HepG2 (cell line): ENCODE measurements at regions not wholly inside any gene's neighbourhood (a gene's known extent, or its start where the extent isn't known, plus 50 kb on each side); places are given as distances from the start of the nearest gene placed in this dataset.
A peak's percentile ranks its signal among the peaks of the same experiment; 100 is the strongest.

Experiments used
- ATAC-seq: fragments of 200-7000 bp; cut with Tn5 transposase; 3 replicates; pipeline ENCODE4 v1.9.1; 2020; ENCODE audit warnings: mild to moderate bottlenecking, moderate library complexity
- BruUV-seq: library from RNA; stranded (reverse); fragments of 400-500 nt; replicated peaks from 2 replicates; lab custom pipeline; 2021; lab: Mats Ljungman, UMichigan
- CTCF ChIA-PET: fragments of 300-600 bp; formaldehyde crosslinking; extraction: SDS; loops from one replicate; lab custom pipeline; 2021; ENCODE audit warnings: low total read pairs, inconsistent platforms, low intra/inter-chr PET ratio; lab: Yijun Ruan, JAX
- POLR2A ChIA-PET: fragments of 350-600 bp; sonication (Branson Sonifier 250); formaldehyde crosslinking; loops from one replicate; lab custom pipeline; 2020; ENCODE audit warnings: antibody characterized with exemption, inconsistent platforms; lab: Yijun Ruan, JAX
- DNase-seq: peaks from one replicate; pipeline ENCODE4 v3.0.0-alpha.2; 2015; ENCODE audit warnings: low spot score
- FAIRE-seq: peaks from 3 replicates; lab custom pipeline; 2011; peaks lifted over from hg19 to GRCh38; lab: Jason Lieb, UNC
- H2AFZ ChIP-seq: one replicate; pipeline ENCODE4 v1.6.1; 2011; ENCODE audit warnings: low read length, inconsistent platforms
- H3K27ac ChIP-seq: fragments of 300-600 bp; 3 replicates; pipeline ENCODE4 v1.8.0; 2011; ENCODE audit warnings: mixed run types, mild to moderate bottlenecking, mixed read lengths, low read length, inconsistent platforms; ENCODE audit not compliant: insufficient read depth; ENCODE audit errors: extremely low read length
- H3K27me3 ChIP-seq, 2 experiments: fragments of 200-600 bp in 1 of 2; 2 replicates in 1 of 2; 3 replicates in 1 of 2; pipeline versions ENCODE4 v1.6.0 to v1.8.0; 2011; ENCODE audit warnings: low read length in 2 of 2, mild to moderate bottlenecking in 2 of 2, moderate library complexity in 2 of 2, inconsistent platforms in 1 of 2; ENCODE audit not compliant: insufficient read depth in 2 of 2, control insufficient read depth in 1 of 2
- H3K36me3 ChIP-seq, 2 experiments: fragments of 200-600 bp in 1 of 2; replicated peaks in 1 of 2; 2 replicates in 1 of 2; 3 replicates in 1 of 2; pipeline versions ENCODE4 v1.5.1 to v1.8.0; 2011; ENCODE audit warnings: low read length in 2 of 2, inconsistent platforms in 1 of 2; ENCODE audit not compliant: insufficient read depth in 2 of 2, control insufficient read depth in 1 of 2
- H3K4me1 ChIP-seq: 2 replicates; pipeline ENCODE4 v1.5.1; 2012; ENCODE audit warnings: low read length, inconsistent platforms; ENCODE audit not compliant: insufficient read depth
- H3K4me2 ChIP-seq: 2 replicates; pipeline ENCODE4 v1.6.0; 2011; ENCODE audit warnings: low read depth, low read length, inconsistent platforms
- H3K4me3 ChIP-seq, 3 experiments: fragments of 200-600 bp in 1 of 3; sonication (generic), shearing (Covaris generic) in 1 of 3; replicated peaks in 1 of 3; 2 replicates each; pipeline ENCODE4 v1.5.1; 2011 to 2016; ENCODE audit warnings: low read length in 3 of 3, inconsistent platforms in 2 of 3, low read depth in 2 of 3, mild to moderate bottlenecking in 2 of 3, control low read depth in 1 of 3, mixed read lengths in 1 of 3; ENCODE audit not compliant: insufficient read depth in 1 of 3
- H3K79me2 ChIP-seq: one replicate; pipeline ENCODE4 v1.6.1; 2011; ENCODE audit warnings: low read length, inconsistent platforms; ENCODE audit not compliant: insufficient read depth
- H3K9ac ChIP-seq: 2 replicates; pipeline ENCODE4 v1.6.0; 2011; ENCODE audit warnings: mild to moderate bottlenecking, low read depth, low read length, inconsistent platforms; ENCODE audit not compliant: insufficient read depth
- H3K9me3 ChIP-seq: 2 replicates; pipeline ENCODE4 v1.5.1; 2012; ENCODE audit warnings: mild to moderate bottlenecking, low read length
- H4K20me1 ChIP-seq: 2 replicates; pipeline ENCODE4 v1.6.0; 2011; ENCODE audit warnings: inconsistent platforms, mild to moderate bottlenecking, low read length, moderate library complexity; ENCODE audit not compliant: insufficient read depth
- SMAD9 ChIP-seq: sonication (generic); formaldehyde crosslinking; IDR thresholded peaks from 2 replicates; pipeline ENCODE4 v1.5.1; 2020; ENCODE audit warnings: mild to moderate bottlenecking, missing genetic modification reagents
- ZFP36L2 ChIP-seq: sonication (generic); formaldehyde crosslinking; IDR thresholded peaks from 2 replicates; pipeline ENCODE4 v1.4.0; 2020; ENCODE audit warnings: missing genetic modification reagents
- ZNF264 ChIP-seq: sonication (generic); formaldehyde crosslinking; IDR thresholded peaks from 2 replicates; pipeline ENCODE4 v1.4.0; 2020; ENCODE audit warnings: missing genetic modification reagents
- ZNF296 ChIP-seq: sonication (generic); formaldehyde crosslinking; conservative IDR thresholded peaks from 2 replicates; pipeline ENCODE4 v1.5.0; 2020; ENCODE audit warnings: mild to moderate bottlenecking, missing genetic modification reagents
- ZNF607 ChIP-seq: sonication (generic); formaldehyde crosslinking; IDR thresholded peaks from 2 replicates; pipeline ENCODE4 v1.5.1; 2020; ENCODE audit warnings: missing genetic modification reagents, mild to moderate bottlenecking, borderline replicate concordance
- ZNF792 ChIP-seq: IDR thresholded peaks from 2 replicates; pipeline ENCODE4 v1.6.1; 2016
- WGBS: methylation state at CpG from one replicate; pipeline ENCODE4 v1.1.6; 2017; ENCODE audit warnings: low lambda C conversion rate; 5-methylcytosine and 5-hydroxymethylcytosine counted together
- in situ Hi-C: cut with HindIII; loops from 2 replicates; pipeline ENCODE4 v1.10.0; 2017; ENCODE audit warnings: low pct_unique_long_range_greater_than_20kb; ENCODE audit not compliant: extremely low pct_ligation_motif_present
- intact Hi-C: fragments of 100-400 bp; cut with micrococcal nuclease; formaldehyde crosslinking; loops from one replicate; pipeline ENCODE4 v1.10.0; 2022; ENCODE audit not compliant: unreplicated experiment
- TF ChIP-seq, protein P1 (sequence below): sonication (generic); formaldehyde crosslinking; IDR thresholded peaks from 2 replicates; pipeline ENCODE4 v1.5.1; 2020; ENCODE audit warnings: mild to moderate bottlenecking, missing genetic modification reagents, moderate library complexity
- TF ChIP-seq, protein P2 (sequence below), 2 experiments: fragments of 450-650 bp in 1 of 2; sonication (generic) in 1 of 2; formaldehyde crosslinking; IDR thresholded peaks; 2 replicates each; pipeline versions ENCODE4 v1.5.0 to v1.8.0; 2020 to 2022; ENCODE audit warnings: mild to moderate bottlenecking in 1 of 2, missing genetic modification reagents in 1 of 2
- TF ChIP-seq, protein P3 (sequence below): sonication (generic); formaldehyde crosslinking; IDR thresholded peaks from 2 replicates; pipeline ENCODE4 v1.9.0; 2021; ENCODE audit warnings: missing genetic modification reagents, borderline replicate concordance
- TF ChIP-seq, protein P4 (sequence below): sonication (generic); formaldehyde crosslinking; IDR thresholded peaks from 2 replicates; pipeline ENCODE4 v1.5.0; 2020; ENCODE audit warnings: missing genetic modification reagents
- TF ChIP-seq, protein P5 (sequence below): sonication (generic); formaldehyde crosslinking; IDR thresholded peaks from 2 replicates; pipeline ENCODE4 v1.4.0; 2020; ENCODE audit warnings: mild to moderate bottlenecking, missing genetic modification reagents

DNA sequence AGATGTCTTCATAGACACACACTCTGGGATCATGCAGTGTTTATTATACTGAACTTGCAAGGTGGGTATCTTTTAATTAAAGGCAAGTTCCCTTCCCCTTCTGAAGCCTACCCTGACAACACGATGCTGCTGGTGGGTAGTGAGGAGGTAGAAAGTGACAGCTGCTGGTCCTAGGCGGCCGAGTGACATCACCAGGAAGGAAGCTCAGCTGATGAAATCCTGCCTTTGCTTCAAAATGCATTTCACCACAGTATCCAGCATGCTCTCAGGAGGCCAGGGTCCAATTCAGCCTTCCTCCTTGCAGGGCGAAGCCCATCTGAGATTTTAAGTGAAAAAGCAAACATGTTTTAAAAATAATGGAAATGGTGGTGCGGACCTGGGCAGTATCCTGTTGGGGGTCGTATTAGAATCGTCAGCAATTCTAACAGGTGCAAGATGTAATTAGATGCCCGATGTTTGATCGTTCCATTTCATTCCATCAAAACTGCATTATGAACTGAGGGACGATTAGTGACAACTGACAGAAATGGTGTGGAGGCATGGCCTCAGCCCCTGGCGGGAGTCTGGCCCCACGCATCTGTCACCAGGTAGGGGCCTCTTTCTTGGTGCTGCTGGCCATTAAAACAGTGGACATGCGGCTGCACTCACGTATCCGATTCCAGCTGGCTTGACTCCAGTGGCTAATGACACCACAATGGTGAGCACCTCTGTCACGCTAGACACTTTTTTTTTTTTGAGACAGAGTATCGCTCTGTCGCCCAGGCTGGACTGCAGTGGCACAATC lies 324.8 kb upstream of the C1orf174 start:
- FAIRE-seq (no peak), ATAC-seq (no peak), DNase-seq (no peak)
- H3K79me2 ChIP-seq: no peaks in the 10 kb centered on the region
- no peak overlapping the region for H3K9ac ChIP-seq
- H3K4me1 ChIP-seq: peaks cover 17% of the 10 kb centered on the region
- H3K4me3 ChIP-seq: no peak overlapping the region
- no peak overlapping the region for H3K27ac ChIP-seq
- BruUV-seq: no TSS peak
- CTCF ChIA-PET: no interaction called here
- H2AFZ ChIP-seq: no peak overlapping the region
- POLR2A ChIA-PET: no interaction called here
- H3K9me3 ChIP-seq: no peaks in the 10 kb centered on the region
- no peaks in the 10 kb centered on the region for H3K36me3 ChIP-seq
- H3K4me2 ChIP-seq: no peak overlapping the region
- in situ Hi-C loops: no loop called here
- WGBS: 60% methylated on average over 18 of the region's 18 CpGs
- TF ChIP-seq, protein P1, sequence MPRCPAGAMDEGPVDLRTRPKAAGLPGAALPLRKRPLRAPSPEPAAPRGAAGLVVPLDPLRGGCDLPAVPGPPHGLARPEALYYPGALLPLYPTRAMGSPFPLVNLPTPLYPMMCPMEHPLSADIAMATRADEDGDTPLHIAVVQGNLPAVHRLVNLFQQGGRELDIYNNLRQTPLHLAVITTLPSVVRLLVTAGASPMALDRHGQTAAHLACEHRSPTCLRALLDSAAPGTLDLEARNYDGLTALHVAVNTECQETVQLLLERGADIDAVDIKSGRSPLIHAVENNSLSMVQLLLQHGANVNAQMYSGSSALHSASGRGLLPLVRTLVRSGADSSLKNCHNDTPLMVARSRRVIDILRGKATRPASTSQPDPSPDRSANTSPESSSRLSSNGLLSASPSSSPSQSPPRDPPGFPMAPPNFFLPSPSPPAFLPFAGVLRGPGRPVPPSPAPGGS (CRISPR knock-in tag): no peak
- TF ChIP-seq, protein P2, sequence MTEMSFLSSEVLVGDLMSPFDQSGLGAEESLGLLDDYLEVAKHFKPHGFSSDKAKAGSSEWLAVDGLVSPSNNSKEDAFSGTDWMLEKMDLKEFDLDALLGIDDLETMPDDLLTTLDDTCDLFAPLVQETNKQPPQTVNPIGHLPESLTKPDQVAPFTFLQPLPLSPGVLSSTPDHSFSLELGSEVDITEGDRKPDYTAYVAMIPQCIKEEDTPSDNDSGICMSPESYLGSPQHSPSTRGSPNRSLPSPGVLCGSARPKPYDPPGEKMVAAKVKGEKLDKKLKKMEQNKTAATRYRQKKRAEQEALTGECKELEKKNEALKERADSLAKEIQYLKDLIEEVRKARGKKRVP (CRISPR knock-in tag; IDR thresholded peaks at IDR 0.05): peak in 1 of 2 experiments; percentile 26; a peak in 1 of 4 replicates
- no peaks in the 10 kb centered on the region for H4K20me1 ChIP-seq
- intact Hi-C loops: no loop called here
- H3K27me3 ChIP-seq: no peaks in the 10 kb centered on the region; a peak in 1 of 5 replicates

DNA sequence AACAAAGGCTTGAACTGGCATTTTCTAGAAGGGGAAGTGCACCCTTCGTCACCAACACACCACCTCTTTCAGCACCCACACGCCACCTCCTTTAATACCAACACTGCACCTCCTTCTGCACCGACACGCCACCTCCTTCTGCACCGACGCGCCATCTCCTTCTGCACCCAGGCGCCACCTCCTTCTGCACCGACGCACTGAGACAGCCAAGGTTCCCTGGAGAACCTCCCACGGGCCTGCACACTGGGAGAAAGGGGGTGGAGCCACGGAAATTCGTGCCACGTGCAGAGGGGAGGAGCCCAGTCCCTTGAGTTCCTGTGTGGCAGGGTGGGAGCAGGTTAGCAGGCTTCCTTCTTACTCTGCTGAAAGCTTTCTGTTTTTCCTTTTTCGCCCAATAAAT lies 327.9 kb upstream of the C1orf174 start:
- Histone ChIP-seq H3K36me3 (no peaks in the 10 kb centered on the region), H2AFZ (no peak overlapping the region), H3K79me2 (no peaks in the 10 kb centered on the region), H3K4me3 (no peak overlapping the region), H3K9me3 (no peaks in the 10 kb centered on the region), H3K27ac (no peak overlapping the region), H3K4me1 (no peaks in the 10 kb centered on the region), H3K27me3 (0 out of 5 replicates have a peak, but pooled peaks cover 0 to 4% of the 10 kb centered on the region in 2 experiments), H3K9ac (no peak overlapping the region), H3K4me2 (no peak overlapping the region), H4K20me1 (no peaks in the 10 kb centered on the region)
- no peak for FAIRE-seq
- ChIA-PET CTCF (no interaction called here), POLR2A (no interaction called here)
- no peak for ATAC-seq
- intact Hi-C loops: no loop called here
- no TSS peak for BruUV-seq
- WGBS: 56% methylated on average over 15 of the region's 15 CpGs
- DNase-seq: no peak
- in situ Hi-C loops: no loop called here
- TF ChIP-seq SMAD9 (no peak), ZNF607 (no peak), ZNF792 (CRISPR knock-in tag) (no peak), ZNF264 (no peak), ZNF296 (no peak), ZFP36L2 (no peak)
- TF ChIP-seq, protein P3, sequence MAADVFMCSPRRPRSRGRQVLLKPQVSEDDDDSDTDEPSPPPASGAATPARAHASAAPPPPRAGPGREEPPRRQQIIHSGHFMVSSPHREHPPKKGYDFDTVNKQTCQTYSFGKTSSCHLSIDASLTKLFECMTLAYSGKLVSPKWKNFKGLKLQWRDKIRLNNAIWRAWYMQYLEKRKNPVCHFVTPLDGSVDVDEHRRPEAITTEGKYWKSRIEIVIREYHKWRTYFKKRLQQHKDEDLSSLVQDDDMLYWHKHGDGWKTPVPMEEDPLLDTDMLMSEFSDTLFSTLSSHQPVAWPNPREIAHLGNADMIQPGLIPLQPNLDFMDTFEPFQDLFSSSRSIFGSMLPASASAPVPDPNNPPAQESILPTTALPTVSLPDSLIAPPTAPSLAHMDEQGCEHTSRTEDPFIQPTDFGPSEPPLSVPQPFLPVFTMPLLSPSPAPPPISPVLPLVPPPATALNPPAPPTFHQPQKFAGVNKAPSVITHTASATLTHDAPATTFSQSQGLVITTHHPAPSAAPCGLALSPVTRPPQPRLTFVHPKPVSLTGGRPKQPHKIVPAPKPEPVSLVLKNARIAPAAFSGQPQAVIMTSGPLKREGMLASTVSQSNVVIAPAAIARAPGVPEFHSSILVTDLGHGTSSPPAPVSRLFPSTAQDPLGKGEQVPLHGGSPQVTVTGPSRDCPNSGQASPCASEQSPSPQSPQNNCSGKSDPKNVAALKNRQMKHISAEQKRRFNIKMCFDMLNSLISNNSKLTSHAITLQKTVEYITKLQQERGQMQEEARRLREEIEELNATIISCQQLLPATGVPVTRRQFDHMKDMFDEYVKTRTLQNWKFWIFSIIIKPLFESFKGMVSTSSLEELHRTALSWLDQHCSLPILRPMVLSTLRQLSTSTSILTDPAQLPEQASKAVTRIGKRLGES (CRISPR knock-in tag): no peak
- TF ChIP-seq, protein P4, sequence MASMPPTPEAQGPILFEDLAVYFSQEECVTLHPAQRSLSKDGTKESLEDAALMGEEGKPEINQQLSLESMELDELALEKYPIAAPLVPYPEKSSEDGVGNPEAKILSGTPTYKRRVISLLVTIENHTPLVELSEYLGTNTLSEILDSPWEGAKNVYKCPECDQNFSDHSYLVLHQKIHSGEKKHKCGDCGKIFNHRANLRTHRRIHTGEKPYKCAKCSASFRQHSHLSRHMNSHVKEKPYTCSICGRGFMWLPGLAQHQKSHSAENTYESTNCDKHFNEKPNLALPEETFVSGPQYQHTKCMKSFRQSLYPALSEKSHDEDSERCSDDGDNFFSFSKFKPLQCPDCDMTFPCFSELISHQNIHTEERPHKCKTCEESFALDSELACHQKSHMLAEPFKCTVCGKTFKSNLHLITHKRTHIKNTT (CRISPR knock-in tag): no peak
- TF ChIP-seq, protein P5, sequence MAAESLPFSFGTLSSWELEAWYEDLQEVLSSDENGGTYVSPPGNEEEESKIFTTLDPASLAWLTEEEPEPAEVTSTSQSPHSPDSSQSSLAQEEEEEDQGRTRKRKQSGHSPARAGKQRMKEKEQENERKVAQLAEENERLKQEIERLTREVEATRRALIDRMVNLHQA (CRISPR knock-in tag): no peak
